Adrenal gland (tissue), 9 donors: ENCODE measurements at regions not wholly inside any gene's neighbourhood (a gene's known extent, or its start where the extent isn't known, plus 50 kb on each side); places are given as distances from the start of the nearest gene placed in this dataset.

Experiments used
- DNase-seq, 7 donors: peaks; one replicate each; pipeline ENCODE4 v3.0.0-alpha.2; 2019 to 2020
- H3K27ac ChIP-seq, 5 donors: fragments of 200-600 bp; sonication (generic) in 4 of 5; 1 replicate in 3 of 5; 2 replicates in 2 of 5; pipeline versions ENCODE4 v1.5.1 to v1.8.0; 2016 to 2020; ENCODE audit warnings: mild to moderate bottlenecking in 1 of 5
- H3K27me3 ChIP-seq: fragments of 200-600 bp; 2 replicates; pipeline ENCODE4 v1.8.0; 2021
- H3K36me3 ChIP-seq, 2 donors: fragments of 200-600 bp; replicated peaks in 1 of 2; 1 replicate in 1 of 2; 2 replicates in 1 of 2; pipeline versions ENCODE4 v1.5.1 to v1.8.0; 2018 to 2022
- H3K4me1 ChIP-seq, 2 donors: fragments of 200-600 bp; replicated peaks in 1 of 2; 1 replicate in 1 of 2; 2 replicates in 1 of 2; pipeline versions ENCODE4 v1.5.1 to v1.8.0; 2018 to 2021
- H3K4me3 ChIP-seq, 4 donors: fragments of 200-600 bp; sonication (generic) in 3 of 4; one replicate each; pipeline ENCODE4 v1.5.1; 2016 to 2018
- H3K9me3 ChIP-seq, 3 donors: fragments of 200-600 bp; sonication (generic) in 1 of 3; replicated peaks in 1 of 3; 1 replicate in 2 of 3; 2 replicates in 1 of 3; pipeline versions ENCODE4 v1.5.1 to v1.8.0; 2016 to 2021
- CTCF ChIP-seq, 6 experiments: fragments of 450-650 bp in 4 of 6; fragments of 200-600 bp in 2 of 6; sonication (generic) in 1 of 6; IDR thresholded peaks; 1 replicate in 5 of 6; 2 replicates in 1 of 6; pipeline versions ENCODE4 v1.5.1 to v1.8.0; 2016 to 2021; ENCODE audit warnings: antibody characterized with exemption in 6 of 6, mild to moderate bottlenecking in 2 of 6, moderate library complexity in 1 of 6
- POLR2A ChIP-seq, 2 donors: fragments of 450-650 bp; IDR thresholded peaks; one replicate each; pipeline ENCODE4 v1.6.1; 2017; ENCODE audit warnings: antibody characterized with exemption in 2 of 2, mild to moderate bottlenecking in 2 of 2, moderate library complexity in 1 of 2
- WGBS, 4 donors: extraction: QIAGEN DNeasy Blood & Tissue Kit in 2 of 4; methylation state at CpG; one replicate each; pipeline versions ENCODE4 v1.1.5 to v1.1.7; 2013 to 2017; 5-methylcytosine and 5-hydroxymethylcytosine counted together
- intact Hi-C, 2 donors: fragments of 100-400 bp; cut with DNase I; formaldehyde crosslinking; loops; one replicate each; pipeline versions ENCODE4 v1.14.1 to v1.15.0; 2022 to 2023
- donor health status: healthy with polysubstance abuse.
- donor health status: Bipolar disorder and iron deficiency.
- donor health status: DM: yes; HTN: yes; CAD: no.
- donor health status: DM: no; HTN: no; CAD: no.
- donor health status: DM: no; HTN: no; CAD: no.

GRCh38 chr7:116340201-116340847 is 130.0 kb downstream of the TES start:
- Histone ChIP-seq H3K4me3 (no peak overlapping the region), H3K27me3 (no peaks in the 10 kb centered on the region), H3K4me1 (peaks cover 0 to 3% of the 10 kb centered on the region in 2 donors), H3K27ac (no peak overlapping the region), H3K36me3 (no peaks in the 10 kb centered on the region), H3K9me3 (no peaks in the 10 kb centered on the region)
- no peak for DNase-seq
- TF ChIP-seq CTCF (IDR thresholded peaks at IDR 0.05) = no peak
- intact Hi-C loops = no loop called here
- WGBS, 4 donors = 73 to 86% (median 73%) methylated on average over 4 of the region's 4 CpGs

- Histone ChIP-seq H3K4me3 (no peak overlapping the region), H3K27ac (no peak overlapping the region), H3K27me3 (no peaks in the 10 kb centered on the region), H3K9me3 (no peaks in the 10 kb centered on the region), H3K36me3 (no peaks in the 10 kb centered on the region), H3K4me1 (peaks cover 0 to 3% of the 10 kb centered on the region in 2 donors)
- 85 to 89% (median 87%) methylated on average over 9 of the region's 9 CpGs for WGBS, 4 donors
- intact Hi-C loops = no loop called here
- DNase-seq = no peak
- TF ChIP-seq POLR2A (IDR thresholded peaks at IDR 0.05) = no peak
- no peak for TF ChIP-seq CTCF (IDR thresholded peaks at IDR 0.05)
Measured at GRCh38 chr7:116340943-116341907, 130.9 kb downstream of the TES start.

GRCh38 chr7:116342125-116342524 is 131.8 kb downstream of the TES start:
- no peak overlapping the region for H3K4me3 ChIP-seq
- no peak for TF ChIP-seq POLR2A (IDR thresholded peaks at IDR 0.05)
- no peak for TF ChIP-seq CTCF (IDR thresholded peaks at IDR 0.05)
- H3K27me3 ChIP-seq = no peaks in the 10 kb centered on the region
- intact Hi-C loops = no loop called here
- peaks cover 0 to 3% of the 10 kb centered on the region in 2 donors for H3K4me1 ChIP-seq
- H3K27ac ChIP-seq = no peak overlapping the region
- H3K9me3 ChIP-seq = no peaks in the 10 kb centered on the region
- H3K36me3 ChIP-seq = no peaks in the 10 kb centered on the region
- DNase-seq = no peak

- Histone ChIP-seq H3K9me3 (no peaks in the 10 kb centered on the region), H3K27me3 (no peaks in the 10 kb centered on the region), H3K4me1 (no peaks in the 10 kb centered on the region), H3K27ac (no peak overlapping the region), H3K36me3 (no peaks in the 10 kb centered on the region), H3K4me3 (no peak overlapping the region)
- WGBS, 4 donors = 86 to 96% (median 93%) methylated on average over 3 of the region's 3 CpGs
- no peak for DNase-seq
- intact Hi-C loops = no loop called here
- TF ChIP-seq CTCF (IDR thresholded peaks at IDR 0.05) (no peak), POLR2A (IDR thresholded peaks at IDR 0.05) (no peak)
Measured at GRCh38 chr7:116347151-116347832, 137.0 kb downstream of the TES start.
